SK-N-MC (cell line): ENCODE measurements at regions not wholly inside any gene's neighbourhood (a gene's known extent, or its start where the extent isn't known, plus 50 kb on each side); places are given as distances from the start of the nearest gene placed in this dataset.

Experiments used
- EZH2 ChIP-seq: fragments of 200-600 bp; sonication (generic); IDR thresholded peaks from one replicate; pipeline ENCODE4 v1.6.1; 2017; ENCODE audit warnings: antibody characterized with exemption
- POLR2AphosphoS5 ChIP-seq: IDR thresholded peaks from 2 replicates; pipeline ENCODE4 v1.6.1; 2012; ENCODE audit warnings: mild to moderate bottlenecking, low read depth, low read length, borderline replicate concordance

GRCh38 chr6:10156875-10157274 is 258.0 kb downstream of the TFAP2A start:
- no peak for TF ChIP-seq POLR2AphosphoS5
- no peak for TF ChIP-seq EZH2
